HG03064 (cell line): ENCODE measurements at regions not wholly inside any gene's neighbourhood (a gene's known extent, or its start where the extent isn't known, plus 50 kb on each side); places are given as distances from the start of the nearest gene placed in this dataset.
"Not testable (repeated sequence)": the region's sequence is repeated elsewhere in the genome, so short reads cannot be mapped to it uniquely, and the experiment has no call there.

Experiments used
- ATAC-seq: cut with Tn5 transposase; IDR thresholded peaks from one replicate; pipeline ENCODE4 v1.9.1; 2021; ENCODE audit warnings: low read depth; ENCODE audit not compliant: unreplicated experiment

- ATAC-seq: not testable (repeated sequence)
These were observed 79.8 kb upstream of the SAMD11 start for GRCh38 chr1:843946-844345.

DNA sequence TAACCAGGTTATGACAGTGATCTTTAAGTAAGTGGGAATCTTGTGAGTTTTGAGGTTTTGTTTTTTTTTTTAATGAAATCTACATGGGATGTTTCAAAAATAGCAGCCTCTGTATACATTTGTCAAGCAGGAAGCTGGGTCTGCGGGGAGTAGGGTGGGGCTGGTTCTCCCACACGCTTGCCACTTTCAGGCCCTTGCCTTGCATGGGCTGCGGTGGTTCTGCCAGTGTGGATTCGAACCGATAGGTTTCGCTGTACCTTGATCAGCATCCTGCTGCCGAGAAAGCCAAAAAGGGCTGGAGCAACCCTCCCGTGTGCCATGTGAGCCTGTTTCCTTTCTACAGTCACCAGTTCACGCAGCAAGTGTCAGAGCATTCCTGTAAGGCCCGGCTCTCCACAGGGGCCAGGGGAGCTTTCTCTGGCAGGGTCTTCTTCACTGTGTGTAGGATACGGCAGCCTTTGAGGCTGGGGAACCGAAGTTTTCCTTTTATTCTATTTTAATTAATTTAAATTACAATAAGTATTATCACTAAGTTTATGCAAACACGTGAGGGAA lies 79.2 kb upstream of the SAMD11 start:
- no peak for ATAC-seq

DNA sequence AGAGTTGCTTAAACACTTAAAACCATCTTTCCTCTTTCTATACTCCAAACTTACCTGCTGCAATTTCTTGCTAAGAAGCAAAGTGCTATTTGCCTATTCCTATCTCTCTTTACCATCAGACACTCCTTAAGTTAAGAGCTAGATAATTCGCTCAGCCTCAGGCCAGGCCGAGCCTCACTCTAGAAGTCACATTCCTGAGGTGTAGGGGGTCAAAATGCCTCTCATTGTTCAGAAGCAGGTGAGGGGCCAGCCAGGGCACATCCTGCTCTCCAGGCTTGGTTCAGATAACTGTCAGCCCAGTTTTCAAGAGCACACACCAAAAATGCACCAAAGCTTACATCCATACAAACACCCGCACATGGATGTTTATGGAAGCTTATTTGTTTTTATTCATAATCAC lies 78.1 kb upstream of the SAMD11 start:
- not testable (repeated sequence) for ATAC-seq

DNA sequence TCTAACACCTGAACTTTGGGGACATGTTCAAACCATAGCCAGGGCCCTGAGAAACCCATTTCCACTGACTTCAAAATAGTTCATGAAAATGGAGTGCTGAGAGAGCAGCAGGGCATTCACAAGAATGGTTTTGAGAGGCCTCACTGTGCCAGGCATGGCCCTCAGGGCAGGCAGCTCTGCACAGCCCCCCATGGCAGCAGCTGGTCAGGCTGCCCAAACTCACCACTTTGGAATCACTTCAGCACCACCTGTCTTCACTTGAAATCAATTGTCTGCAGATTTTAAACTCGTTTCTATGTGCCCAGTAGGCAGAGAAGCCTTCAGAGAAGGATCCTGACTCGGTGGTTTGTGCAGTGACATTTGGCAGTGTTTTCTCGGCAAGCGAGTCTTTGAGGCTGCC lies 73.8 kb upstream of the SAMD11 start:
- ATAC-seq: not testable (repeated sequence)

DNA sequence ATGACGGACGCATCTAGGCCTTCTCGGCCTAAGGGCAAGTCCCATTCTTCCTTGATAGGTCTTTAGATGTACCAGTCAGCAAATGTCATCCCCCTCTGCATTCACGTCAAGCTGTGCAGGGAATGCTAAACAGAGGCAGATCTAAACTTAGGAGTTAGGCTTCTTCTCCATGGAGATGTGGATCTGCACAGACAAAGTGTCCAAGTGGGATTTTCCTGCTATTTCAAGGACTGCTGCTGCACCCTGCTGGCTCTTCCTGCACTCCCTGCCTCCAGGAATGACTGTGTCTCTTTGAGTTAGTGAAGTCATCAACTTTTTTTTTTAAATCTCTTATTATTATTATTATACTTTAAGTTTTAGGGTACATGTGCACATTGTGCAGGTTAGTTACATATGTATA lies 73.4 kb upstream of the SAMD11 start:
- not testable (repeated sequence) for ATAC-seq

- not testable (repeated sequence) for ATAC-seq
These were observed 72.3 kb upstream of the SAMD11 start for GRCh38 chr1:851398-851797.

DNA sequence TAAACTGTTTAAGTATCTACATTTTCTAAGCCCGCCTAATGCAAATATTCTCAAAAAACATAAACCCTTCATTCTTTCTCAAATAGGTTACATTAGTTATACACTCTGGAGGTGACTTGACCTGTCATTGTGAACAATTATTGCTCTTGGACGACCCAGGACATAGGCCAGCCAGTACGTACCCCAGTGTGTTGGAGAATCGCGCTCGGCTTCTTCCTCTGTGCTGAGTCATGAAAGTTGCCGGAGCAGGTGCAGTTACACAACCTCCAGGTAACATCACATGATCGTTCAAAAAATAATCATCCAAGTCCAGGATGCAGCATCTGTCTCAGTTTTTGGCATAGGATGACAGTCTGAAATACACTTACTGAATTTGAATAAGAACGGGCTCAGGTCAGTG lies 71.9 kb upstream of the SAMD11 start:
- not testable (repeated sequence) for ATAC-seq

DNA sequence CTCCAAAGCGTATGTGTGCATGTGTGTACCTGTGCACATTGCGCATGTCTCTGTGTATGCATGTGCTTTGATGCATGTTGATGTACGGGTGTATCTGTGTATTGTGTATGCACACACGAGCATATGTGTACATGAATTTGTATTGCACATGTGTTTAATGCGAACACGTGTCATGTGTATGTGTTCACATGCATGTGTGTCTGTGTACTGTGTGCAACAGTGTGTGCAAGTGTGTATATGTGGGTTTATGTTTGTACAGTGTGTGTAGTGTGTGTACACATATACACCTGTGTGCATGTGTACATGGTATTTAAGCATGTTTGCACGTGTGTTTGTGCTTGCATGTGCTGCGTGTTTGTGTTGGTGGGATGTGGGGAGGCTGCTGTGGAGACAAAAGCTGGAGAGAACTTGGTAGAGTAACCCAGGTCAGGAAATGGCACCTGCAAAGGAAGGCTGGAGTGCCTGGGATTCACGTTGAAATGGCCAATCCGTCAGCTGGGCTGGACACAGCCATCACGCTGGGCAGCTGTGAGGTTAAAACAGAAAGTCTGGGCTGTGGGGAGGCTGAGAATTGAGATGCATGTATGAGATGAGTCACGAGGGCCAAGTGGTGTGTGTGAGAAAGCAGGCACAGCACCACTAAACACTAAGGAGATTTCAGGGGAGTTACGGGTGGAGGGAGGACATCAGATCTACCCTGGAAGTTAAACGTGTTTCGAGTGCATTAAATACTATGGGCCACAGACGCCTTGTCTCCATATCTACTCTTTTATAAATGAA lies 68.3 kb upstream of the SAMD11 start:
- ATAC-seq: not testable (repeated sequence)

GRCh38 chr1:856541-857057 lies 67.1 kb upstream of the SAMD11 start:
- not testable (repeated sequence) for ATAC-seq

- not testable (repeated sequence) for ATAC-seq
These were observed 65.6 kb upstream of the SAMD11 start for GRCh38 chr1:857926-858648.

DNA sequence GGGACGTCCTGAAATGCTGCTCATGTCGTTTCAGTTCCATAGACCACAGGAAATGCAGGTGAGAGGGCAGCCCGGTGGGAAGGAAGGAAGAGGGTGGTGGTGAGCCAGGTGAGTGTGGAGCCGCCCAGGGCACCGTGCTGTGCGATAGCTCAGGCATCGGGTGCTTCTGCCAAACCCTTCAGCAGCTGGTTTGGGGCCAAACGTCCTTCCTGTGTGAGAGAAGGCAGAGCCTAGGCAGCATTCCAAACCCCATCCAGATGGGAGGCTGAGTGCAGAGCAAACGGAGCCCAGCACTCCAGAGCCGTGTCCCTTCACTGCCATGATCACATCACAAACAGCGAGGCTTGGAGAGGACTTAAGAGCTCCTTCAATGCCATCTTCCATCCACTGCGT lies 65.1 kb upstream of the SAMD11 start:
- ATAC-seq: not testable (repeated sequence)

GRCh38 chr1:860941-861340 lies 62.8 kb upstream of the SAMD11 start:
- not testable (repeated sequence) for ATAC-seq

DNA sequence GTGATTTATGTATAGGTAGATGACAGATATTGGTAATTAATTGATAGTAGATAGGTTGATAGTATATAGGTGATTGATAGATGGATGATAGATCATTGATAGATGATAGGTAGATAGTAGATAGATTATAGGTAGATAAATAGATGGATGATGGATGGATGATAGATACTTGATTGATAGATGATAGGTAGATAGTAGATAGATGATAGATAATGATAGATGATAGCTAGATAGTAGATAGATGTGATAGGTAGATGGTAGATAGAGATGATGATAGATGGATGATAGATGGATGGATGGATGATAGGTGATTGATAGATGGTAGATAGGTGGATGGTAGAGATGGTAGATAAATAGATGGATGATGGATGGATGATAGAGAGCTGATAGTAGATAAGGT lies 62.0 kb upstream of the SAMD11 start:
- ATAC-seq: no peak

- not testable (repeated sequence) for ATAC-seq
These were observed 61.1 kb upstream of the SAMD11 start for GRCh38 chr1:862601-863000.

DNA sequence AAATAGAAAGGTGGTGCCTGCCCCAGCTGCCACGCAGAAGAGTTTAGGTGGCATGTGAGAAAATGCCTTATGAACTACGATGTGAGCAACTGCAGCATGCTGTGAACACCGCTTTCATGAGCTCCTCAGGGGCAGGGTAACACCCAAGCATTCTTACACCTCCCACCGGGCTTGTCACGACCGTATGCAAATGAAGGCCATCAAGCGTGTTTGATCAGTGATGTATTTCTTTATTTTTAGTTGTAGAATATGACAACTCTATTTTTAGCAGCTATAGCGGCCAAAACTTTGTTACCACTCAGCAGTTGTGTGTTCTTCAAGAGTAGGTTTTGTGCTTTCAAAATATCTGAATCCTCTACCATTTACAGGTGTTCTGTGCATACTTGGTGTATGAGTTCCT lies 58.1 kb upstream of the SAMD11 start:
- ATAC-seq: not testable (repeated sequence)

DNA sequence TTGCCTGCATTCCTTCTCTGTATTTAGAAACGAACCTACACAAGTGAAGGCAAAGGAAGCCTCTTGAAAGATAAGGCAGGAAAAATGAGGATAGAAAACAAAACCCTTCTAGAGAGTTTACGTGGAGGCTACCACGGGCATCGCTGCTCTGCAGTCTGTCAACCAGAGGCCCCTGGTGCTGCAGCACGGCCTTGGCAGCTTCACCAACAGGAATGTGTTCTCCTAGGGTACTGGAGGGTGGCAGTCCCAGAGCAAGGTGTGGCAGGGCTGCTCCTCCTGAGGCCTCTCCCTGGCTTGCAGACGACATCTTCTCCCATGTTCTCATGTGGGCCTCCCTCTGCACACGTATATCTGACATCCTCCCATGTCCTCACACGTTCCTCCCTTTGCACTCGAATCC lies 57.6 kb upstream of the SAMD11 start:
- no peak for ATAC-seq

GRCh38 chr1:866631-867299 lies 57.0 kb upstream of the SAMD11 start:
- ATAC-seq: not testable (repeated sequence)

GRCh38 chr1:867550-867949 lies 56.2 kb upstream of the SAMD11 start:
- not testable (repeated sequence) for ATAC-seq

GRCh38 chr1:869499-870244 lies 54.1 kb upstream of the SAMD11 start:
- no peak for ATAC-seq
